ENCODE measurements at regions not wholly inside any gene's neighbourhood (a gene's known extent, or its start where the extent isn't known, plus 50 kb on each side); places are given as distances from the start of the nearest gene placed in this dataset.

GRCh38 chr12:58174316-58174715 lies 232.9 kb downstream of the ATP23 start:
- peaks cover 0 to 13% of the 10 kb centered on the region in 2 experiments for H3K27me3 ChIP-seq (replicated peaks in 1 of 2; ENCODE audit: control insufficient read depth in 2 of 2, extremely low read depth in 1 of 2, insufficient read depth in 2 of 2, low read length in 1 of 2)
- ChIA-PET CTCF (no interaction called here), POLR2A (no interaction called here)
- H3K4me3 ChIP-seq (ENCODE audit: control insufficient read depth in 1 of 2, extremely low read depth in 1 of 2, low read length in 1 of 2): no peak overlapping the region
- no peaks in the 10 kb centered on the region for H3K4me1 ChIP-seq (ENCODE audit: control insufficient read depth in 1 of 2, extremely low read depth in 1 of 2, insufficient read depth in 2 of 2, low read length in 2 of 2)
- Mint-ChIP-seq H3K9me3 (no peaks in the 10 kb centered on the region), H3K4me1 (peaks cover 0 to 2% (median 0%) of the 10 kb centered on the region in 3 donors), H3K27me3 (peaks cover 26 to 37% of the 10 kb centered on the region in 2 donors), H3K4me3 (no peak overlapping the region), H3K27ac (no peak overlapping the region), H3K36me3 (no peaks in the 10 kb centered on the region)
- ATAC-seq (replicated peaks in 1 of 4) (no peak), DNase-seq (no peak)
- H3K9me3 ChIP-seq: no peaks in the 10 kb centered on the region
- 80% methylated on average over 1 of the region's 2 CpGs for WGBS (ENCODE audit: insufficient coverage)
- H3K36me3 ChIP-seq (ENCODE audit: control insufficient read depth in 2 of 2, extremely low read depth in 1 of 2, insufficient read depth in 1 of 2, low read length in 1 of 2): no peaks in the 10 kb centered on the region
- no peak overlapping the region for H3K27ac ChIP-seq (ENCODE audit: low read length)

GRCh38 chr12:58176296-58176869 lies 235.0 kb downstream of the ATP23 start:
- no peak for ATAC-seq (replicated peaks in 1 of 4)

GRCh38 chr12:58177366-58177765 lies 236.0 kb downstream of the ATP23 start:
- Mint-ChIP-seq H3K9me3 (no peaks in the 10 kb centered on the region), H3K4me1 (peaks cover 0 to 2% (median 0%) of the 10 kb centered on the region in 3 donors), H3K27me3 (peaks cover 32 to 45% of the 10 kb centered on the region in 2 donors), H3K36me3 (no peaks in the 10 kb centered on the region), H3K4me3 (no peak overlapping the region), H3K27ac (no peak overlapping the region)
- WGBS (ENCODE audit: insufficient coverage): 13% methylated on average over 1 of the region's 2 CpGs
- CTCF ChIA-PET: no interaction called here
- no peak overlapping the region for H3K4me3 ChIP-seq (ENCODE audit: control insufficient read depth in 1 of 2, extremely low read depth in 1 of 2, low read length in 1 of 2)
- no peak overlapping the region for H3K27ac ChIP-seq (ENCODE audit: low read length)
- no peaks in the 10 kb centered on the region for H3K4me1 ChIP-seq (ENCODE audit: control insufficient read depth in 1 of 2, extremely low read depth in 1 of 2, insufficient read depth in 2 of 2, low read length in 2 of 2)
- no peaks in the 10 kb centered on the region for H3K9me3 ChIP-seq
- ATAC-seq (replicated peaks in 1 of 4) (no peak), DNase-seq (no peak)
- H3K27me3 ChIP-seq (replicated peaks in 1 of 2; ENCODE audit: control insufficient read depth in 2 of 2, extremely low read depth in 1 of 2, insufficient read depth in 2 of 2, low read length in 1 of 2): peaks cover 0 to 8% of the 10 kb centered on the region in 2 experiments
- POLR2A ChIA-PET: no interaction called here
- H3K36me3 ChIP-seq (ENCODE audit: control insufficient read depth in 2 of 2, extremely low read depth in 1 of 2, insufficient read depth in 1 of 2, low read length in 1 of 2): no peaks in the 10 kb centered on the region

More at GRCh38 chr12:58176296-58176869, 235.0 kb downstream of the ATP23 start:
- no peaks in the 10 kb centered on the region for H3K4me1 ChIP-seq (ENCODE audit: control insufficient read depth in 1 of 2, extremely low read depth in 1 of 2, insufficient read depth in 2 of 2, low read length in 2 of 2)
- Mint-ChIP-seq H3K9me3 (no peaks in the 10 kb centered on the region), H3K27me3 (peaks cover 30 to 39% of the 10 kb centered on the region in 2 donors), H3K27ac (no peak overlapping the region), H3K4me3 (no peak overlapping the region), H3K36me3 (no peaks in the 10 kb centered on the region), H3K4me1 (peaks cover 0 to 2% (median 0%) of the 10 kb centered on the region in 3 donors)
- 69% methylated on average over 3 of the region's 7 CpGs for WGBS (ENCODE audit: insufficient coverage)
- H3K36me3 ChIP-seq (ENCODE audit: control insufficient read depth in 2 of 2, extremely low read depth in 1 of 2, insufficient read depth in 1 of 2, low read length in 1 of 2): no peaks in the 10 kb centered on the region
- ChIA-PET POLR2A (no interaction called here), CTCF (interaction anchor here in 1 of 2 donors (1.2 kb wide), 1 partner anchor 41 kb away, joined by 3 read pairs; no protein-coding TSS in a partner anchor)
- no peak overlapping the region for H3K27ac ChIP-seq (ENCODE audit: low read length)
- no peak overlapping the region for H3K4me3 ChIP-seq (ENCODE audit: control insufficient read depth in 1 of 2, extremely low read depth in 1 of 2, low read length in 1 of 2)
- no peaks in the 10 kb centered on the region for H3K9me3 ChIP-seq
- DNase-seq: peak in 2 of 35 experiments; percentile 2 to 25
- H3K27me3 ChIP-seq (replicated peaks in 1 of 2; ENCODE audit: control insufficient read depth in 2 of 2, extremely low read depth in 1 of 2, insufficient read depth in 2 of 2, low read length in 1 of 2): peaks cover 0 to 11% of the 10 kb centered on the region in 2 experiments

- ATAC-seq (replicated peaks in 1 of 4) (no peak), DNase-seq (no peak)
- H3K9me3 Mint-ChIP-seq: peaks cover 0 to 16% (median 8%) of the 10 kb centered on the region in 3 donors
- H3K4me3 Mint-ChIP-seq: no peak overlapping the region
- H3K36me3 Mint-ChIP-seq: no peaks in the 10 kb centered on the region
- no peak overlapping the region for H3K4me3 ChIP-seq (ENCODE audit: control insufficient read depth in 1 of 2, extremely low read depth in 1 of 2, low read length in 1 of 2)
- H3K27me3 Mint-ChIP-seq: peaks cover 14 to 32% of the 10 kb centered on the region in 2 donors
- H3K27ac Mint-ChIP-seq: no peak overlapping the region
- H3K4me1 ChIP-seq (ENCODE audit: control insufficient read depth in 1 of 2, extremely low read depth in 1 of 2, insufficient read depth in 2 of 2, low read length in 2 of 2): no peaks in the 10 kb centered on the region
- no peak overlapping the region for H3K27ac ChIP-seq (ENCODE audit: low read length)
- POLR2A ChIA-PET: interaction anchor here in 1 of 2 donors (0.6 kb wide), 1 partner anchor 12 kb away, joined by 3 read pairs; no protein-coding TSS in a partner anchor
- no peaks in the 10 kb centered on the region for H3K4me1 Mint-ChIP-seq
- no peaks in the 10 kb centered on the region for H3K9me3 ChIP-seq
- CTCF ChIA-PET: no interaction called here
- H3K27me3 ChIP-seq (replicated peaks in 1 of 2; ENCODE audit: control insufficient read depth in 2 of 2, extremely low read depth in 1 of 2, insufficient read depth in 2 of 2, low read length in 1 of 2): peaks cover 0 to 2% of the 10 kb centered on the region in 2 experiments
- no peaks in the 10 kb centered on the region for H3K36me3 ChIP-seq (ENCODE audit: control insufficient read depth in 2 of 2, extremely low read depth in 1 of 2, insufficient read depth in 1 of 2, low read length in 1 of 2)
These were observed 242.8 kb downstream of the ATP23 start for GRCh38 chr12:58184212-58184611.

- ATAC-seq (replicated peaks in 1 of 4): no peak
- H3K4me3 ChIP-seq (ENCODE audit: control insufficient read depth in 1 of 2, extremely low read depth in 1 of 2, low read length in 1 of 2): no peak overlapping the region
- DNase-seq: no peak
- ChIA-PET POLR2A (no interaction called here), CTCF (no interaction called here)
- peaks cover 0 to 16% (median 8%) of the 10 kb centered on the region in 3 donors for H3K9me3 Mint-ChIP-seq
- no peaks in the 10 kb centered on the region for H3K4me1 ChIP-seq (ENCODE audit: control insufficient read depth in 1 of 2, extremely low read depth in 1 of 2, insufficient read depth in 2 of 2, low read length in 2 of 2)
- H3K27ac Mint-ChIP-seq: no peak overlapping the region
- H3K9me3 ChIP-seq: no peaks in the 10 kb centered on the region
- WGBS (ENCODE audit: insufficient coverage): 100% methylated on average over 2 of the region's 4 CpGs
- peaks cover 0 to 2% of the 10 kb centered on the region in 2 experiments for H3K27me3 ChIP-seq (replicated peaks in 1 of 2; ENCODE audit: control insufficient read depth in 2 of 2, extremely low read depth in 1 of 2, insufficient read depth in 2 of 2, low read length in 1 of 2)
- H3K27ac ChIP-seq (ENCODE audit: low read length): no peak overlapping the region
- H3K27me3 Mint-ChIP-seq: peaks cover 7 to 18% of the 10 kb centered on the region in 2 donors
- no peaks in the 10 kb centered on the region for H3K36me3 Mint-ChIP-seq
- no peak overlapping the region for H3K4me3 Mint-ChIP-seq
- no peaks in the 10 kb centered on the region for H3K36me3 ChIP-seq (ENCODE audit: control insufficient read depth in 2 of 2, extremely low read depth in 1 of 2, insufficient read depth in 1 of 2, low read length in 1 of 2)
- no peaks in the 10 kb centered on the region for H3K4me1 Mint-ChIP-seq
These were observed 245.0 kb downstream of the ATP23 start for GRCh38 chr12:58186401-58186800.

- Histone ChIP-seq H3K4me1 (ENCODE audit: control insufficient read depth in 1 of 2, extremely low read depth in 1 of 2, insufficient read depth in 2 of 2, low read length in 2 of 2) (no peaks in the 10 kb centered on the region), H3K9me3 (no peaks in the 10 kb centered on the region), H3K36me3 (ENCODE audit: control insufficient read depth in 2 of 2, extremely low read depth in 1 of 2, insufficient read depth in 1 of 2, low read length in 1 of 2) (no peaks in the 10 kb centered on the region), H3K4me3 (ENCODE audit: control insufficient read depth in 1 of 2, extremely low read depth in 1 of 2, low read length in 1 of 2) (no peak overlapping the region), H3K27me3 (replicated peaks in 1 of 2; ENCODE audit: control insufficient read depth in 2 of 2, extremely low read depth in 1 of 2, insufficient read depth in 2 of 2, low read length in 1 of 2) (peaks cover 0 to 2% of the 10 kb centered on the region in 2 experiments), H3K27ac (ENCODE audit: low read length) (no peak overlapping the region)
- no CpG with 5 or more reads among the region's 3 CpGs for WGBS (ENCODE audit: insufficient coverage)
- H3K9me3 Mint-ChIP-seq: peaks cover 0 to 16% (median 8%) of the 10 kb centered on the region in 3 donors
- H3K36me3 Mint-ChIP-seq: no peaks in the 10 kb centered on the region
- H3K27ac Mint-ChIP-seq: no peak overlapping the region
- DNase-seq (no peak), ATAC-seq (replicated peaks in 1 of 4) (no peak)
- no peaks in the 10 kb centered on the region for H3K4me1 Mint-ChIP-seq
- ChIA-PET CTCF (no interaction called here), POLR2A (no interaction called here)
- peaks cover 7 to 15% of the 10 kb centered on the region in 2 donors for H3K27me3 Mint-ChIP-seq
- H3K4me3 Mint-ChIP-seq: no peak overlapping the region
These were observed 245.5 kb downstream of the ATP23 start for GRCh38 chr12:58186914-58187313.
